ENCODE measurements at regions not wholly inside any gene's neighbourhood (a gene's known extent, or its start where the extent isn't known, plus 50 kb on each side); places are given as distances from the start of the nearest gene placed in this dataset.

DNA sequence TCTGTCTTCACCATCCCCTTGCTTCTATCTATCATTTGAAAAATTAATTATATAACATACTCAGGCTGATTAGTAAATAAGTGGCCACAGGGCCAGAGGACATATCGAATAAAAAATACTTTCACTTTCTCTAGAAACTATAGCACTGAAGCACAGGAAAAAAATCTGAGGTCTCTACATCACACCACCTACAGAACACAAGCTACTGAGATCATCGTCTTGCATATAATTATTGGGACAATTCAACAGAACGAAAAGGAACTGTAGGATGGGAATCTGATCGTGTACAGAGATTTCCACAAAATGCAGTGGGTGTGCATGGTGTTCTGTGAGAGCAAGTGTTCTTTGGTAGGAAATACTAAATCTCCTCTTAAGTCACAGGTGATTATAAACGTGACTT, 289.6 kb upstream of the ERCC4 start:
- TF ChIP-seq EP300 (IDR thresholded peaks at IDR 0.05) (no peak), POLR2A (IDR thresholded peaks at IDR 0.05) (no peak), POLR2AphosphoS5 (IDR thresholded peaks at IDR 0.05) (no peak)
- TF ChIP-seq, protein P1, sequence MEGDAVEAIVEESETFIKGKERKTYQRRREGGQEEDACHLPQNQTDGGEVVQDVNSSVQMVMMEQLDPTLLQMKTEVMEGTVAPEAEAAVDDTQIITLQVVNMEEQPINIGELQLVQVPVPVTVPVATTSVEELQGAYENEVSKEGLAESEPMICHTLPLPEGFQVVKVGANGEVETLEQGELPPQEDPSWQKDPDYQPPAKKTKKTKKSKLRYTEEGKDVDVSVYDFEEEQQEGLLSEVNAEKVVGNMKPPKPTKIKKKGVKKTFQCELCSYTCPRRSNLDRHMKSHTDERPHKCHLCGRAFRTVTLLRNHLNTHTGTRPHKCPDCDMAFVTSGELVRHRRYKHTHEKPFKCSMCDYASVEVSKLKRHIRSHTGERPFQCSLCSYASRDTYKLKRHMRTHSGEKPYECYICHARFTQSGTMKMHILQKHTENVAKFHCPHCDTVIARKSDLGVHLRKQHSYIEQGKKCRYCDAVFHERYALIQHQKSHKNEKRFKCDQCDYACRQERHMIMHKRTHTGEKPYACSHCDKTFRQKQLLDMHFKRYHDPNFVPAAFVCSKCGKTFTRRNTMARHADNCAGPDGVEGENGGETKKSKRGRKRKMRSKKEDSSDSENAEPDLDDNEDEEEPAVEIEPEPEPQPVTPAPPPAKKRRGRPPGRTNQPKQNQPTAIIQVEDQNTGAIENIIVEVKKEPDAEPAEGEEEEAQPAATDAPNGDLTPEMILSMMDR (IDR thresholded peaks at IDR 0.05), result no peak

Data from sigmoid colon (tissue), 4 donors.